ENCODE measurements at regions not wholly inside any gene's neighbourhood (a gene's known extent, or its start where the extent isn't known, plus 50 kb on each side); places are given as distances from the start of the nearest gene placed in this dataset.

DNA sequence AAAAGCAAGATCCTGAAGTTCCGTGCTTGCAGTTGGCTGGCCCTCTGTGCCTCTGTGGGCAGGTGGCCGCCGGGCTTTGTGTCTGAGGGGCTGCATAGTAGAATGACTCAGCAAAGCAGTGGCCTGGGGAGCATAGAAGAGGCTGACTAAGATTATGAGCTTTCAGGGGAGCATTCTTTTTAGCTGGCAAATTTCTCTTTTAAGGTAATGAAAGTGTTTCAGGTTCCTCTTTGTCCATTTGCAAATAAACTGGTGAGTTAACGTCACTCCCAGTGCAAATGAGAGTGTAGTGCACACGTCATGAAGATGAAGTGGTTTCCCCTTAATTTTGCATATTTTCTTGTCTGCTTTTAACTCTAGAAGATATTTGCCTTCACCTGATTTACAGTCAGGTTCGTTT, 98.6 kb downstream of the BCL2L11 start:
- TF ChIP-seq TEAD4 (IDR thresholded peaks at IDR 0.05), result no peak
- no peak for TF ChIP-seq EGR1 (IDR thresholded peaks at IDR 0.05)
- no peak for TF ChIP-seq EP300 (IDR thresholded peaks at IDR 0.05; ENCODE audit: borderline replicate concordance)
- no peak for TF ChIP-seq YY1 (IDR thresholded peaks at IDR 0.05; ENCODE audit: low read depth)
- no peak for TF ChIP-seq NFIC (IDR thresholded peaks at IDR 0.05)
- TF ChIP-seq RAD21 (IDR thresholded peaks at IDR 0.05; ENCODE audit: low read depth), result no peak
- TF ChIP-seq, protein P1, sequence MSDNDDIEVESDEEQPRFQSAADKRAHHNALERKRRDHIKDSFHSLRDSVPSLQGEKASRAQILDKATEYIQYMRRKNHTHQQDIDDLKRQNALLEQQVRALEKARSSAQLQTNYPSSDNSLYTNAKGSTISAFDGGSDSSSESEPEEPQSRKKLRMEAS (IDR thresholded peaks at IDR 0.05), result no peak
- no peak for TF ChIP-seq TAF1 (IDR thresholded peaks at IDR 0.05; ENCODE audit: low read depth)
- TF ChIP-seq, protein P2, sequence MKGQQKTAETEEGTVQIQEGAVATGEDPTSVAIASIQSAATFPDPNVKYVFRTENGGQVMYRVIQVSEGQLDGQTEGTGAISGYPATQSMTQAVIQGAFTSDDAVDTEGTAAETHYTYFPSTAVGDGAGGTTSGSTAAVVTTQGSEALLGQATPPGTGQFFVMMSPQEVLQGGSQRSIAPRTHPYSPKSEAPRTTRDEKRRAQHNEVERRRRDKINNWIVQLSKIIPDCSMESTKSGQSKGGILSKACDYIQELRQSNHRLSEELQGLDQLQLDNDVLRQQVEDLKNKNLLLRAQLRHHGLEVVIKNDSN (IDR thresholded peaks at IDR 0.05), result no peak
- TF ChIP-seq ZBTB7A (IDR thresholded peaks at IDR 0.05; ENCODE audit: low read depth), result no peak
- no peak for TF ChIP-seq TCF12 (IDR thresholded peaks at IDR 0.05; ENCODE audit: low read depth)
- TF ChIP-seq FOXM1 (IDR thresholded peaks at IDR 0.05; ENCODE audit: borderline replicate concordance, low read depth), result no peak
- no peak for TF ChIP-seq CEBPB (IDR thresholded peaks at IDR 0.05)
- TF ChIP-seq, protein P3, sequence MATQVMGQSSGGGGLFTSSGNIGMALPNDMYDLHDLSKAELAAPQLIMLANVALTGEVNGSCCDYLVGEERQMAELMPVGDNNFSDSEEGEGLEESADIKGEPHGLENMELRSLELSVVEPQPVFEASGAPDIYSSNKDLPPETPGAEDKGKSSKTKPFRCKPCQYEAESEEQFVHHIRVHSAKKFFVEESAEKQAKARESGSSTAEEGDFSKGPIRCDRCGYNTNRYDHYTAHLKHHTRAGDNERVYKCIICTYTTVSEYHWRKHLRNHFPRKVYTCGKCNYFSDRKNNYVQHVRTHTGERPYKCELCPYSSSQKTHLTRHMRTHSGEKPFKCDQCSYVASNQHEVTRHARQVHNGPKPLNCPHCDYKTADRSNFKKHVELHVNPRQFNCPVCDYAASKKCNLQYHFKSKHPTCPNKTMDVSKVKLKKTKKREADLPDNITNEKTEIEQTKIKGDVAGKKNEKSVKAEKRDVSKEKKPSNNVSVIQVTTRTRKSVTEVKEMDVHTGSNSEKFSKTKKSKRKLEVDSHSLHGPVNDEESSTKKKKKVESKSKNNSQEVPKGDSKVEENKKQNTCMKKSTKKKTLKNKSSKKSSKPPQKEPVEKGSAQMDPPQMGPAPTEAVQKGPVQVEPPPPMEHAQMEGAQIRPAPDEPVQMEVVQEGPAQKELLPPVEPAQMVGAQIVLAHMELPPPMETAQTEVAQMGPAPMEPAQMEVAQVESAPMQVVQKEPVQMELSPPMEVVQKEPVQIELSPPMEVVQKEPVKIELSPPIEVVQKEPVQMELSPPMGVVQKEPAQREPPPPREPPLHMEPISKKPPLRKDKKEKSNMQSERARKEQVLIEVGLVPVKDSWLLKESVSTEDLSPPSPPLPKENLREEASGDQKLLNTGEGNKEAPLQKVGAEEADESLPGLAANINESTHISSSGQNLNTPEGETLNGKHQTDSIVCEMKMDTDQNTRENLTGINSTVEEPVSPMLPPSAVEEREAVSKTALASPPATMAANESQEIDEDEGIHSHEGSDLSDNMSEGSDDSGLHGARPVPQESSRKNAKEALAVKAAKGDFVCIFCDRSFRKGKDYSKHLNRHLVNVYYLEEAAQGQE (IDR thresholded peaks at IDR 0.05; ENCODE audit: low read depth), result no peak
- no peak for TF ChIP-seq CREB1 (IDR thresholded peaks at IDR 0.05; ENCODE audit: low read depth)

DNA sequence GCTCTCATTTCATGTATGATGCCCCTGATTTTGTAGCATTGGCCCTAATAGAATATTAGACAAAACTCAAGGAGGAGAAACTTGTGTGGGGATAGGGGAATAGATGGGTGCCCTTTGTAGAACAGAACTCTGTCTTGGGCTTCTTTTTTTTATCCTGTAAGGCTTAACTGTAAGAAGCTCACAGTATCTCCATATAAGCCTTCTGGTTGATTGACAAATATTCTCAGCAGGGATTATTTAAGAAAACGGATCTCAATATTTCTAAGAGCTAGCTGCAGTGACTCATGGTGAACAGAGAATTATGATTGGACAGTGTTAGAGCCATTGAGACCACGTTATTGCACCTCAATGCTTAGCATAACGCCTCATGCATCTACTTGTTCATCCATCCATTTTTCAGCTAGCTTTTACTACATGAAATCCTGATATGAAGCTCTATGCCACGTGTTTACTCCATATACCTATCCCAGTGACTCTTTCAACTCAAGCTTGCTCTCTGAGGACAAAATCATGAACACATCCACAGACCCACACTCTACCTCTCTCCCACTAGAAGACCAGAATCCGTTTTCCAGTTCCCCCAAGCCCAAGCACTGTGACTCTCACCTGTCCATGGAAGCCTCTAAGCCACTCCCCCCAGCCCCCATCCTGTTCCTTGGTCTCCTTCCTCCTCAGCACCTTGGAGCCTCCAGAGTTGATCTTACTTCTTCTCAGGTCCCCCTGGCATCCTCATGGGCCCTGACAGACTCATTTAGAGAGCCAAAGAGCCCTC, 99.2 kb downstream of the BCL2L11 start:
- no peak for TF ChIP-seq RAD21 (IDR thresholded peaks at IDR 0.05; ENCODE audit: low read depth)
- TF ChIP-seq ZBTB7A (IDR thresholded peaks at IDR 0.05; ENCODE audit: low read depth), result no peak
- TF ChIP-seq CEBPB (IDR thresholded peaks at IDR 0.05), result no peak
- TF ChIP-seq YY1 (IDR thresholded peaks at IDR 0.05; ENCODE audit: low read depth), result no peak
- TF ChIP-seq NFIC (IDR thresholded peaks at IDR 0.05), result no peak
- no peak for TF ChIP-seq TCF12 (IDR thresholded peaks at IDR 0.05; ENCODE audit: low read depth)
- no peak for TF ChIP-seq TEAD4 (IDR thresholded peaks at IDR 0.05)
- TF ChIP-seq CREB1 (IDR thresholded peaks at IDR 0.05; ENCODE audit: low read depth), result no peak
- TF ChIP-seq, protein P2 (IDR thresholded peaks at IDR 0.05), result no peak
- TF ChIP-seq, protein P3 (IDR thresholded peaks at IDR 0.05; ENCODE audit: low read depth), result no peak
- TF ChIP-seq EGR1 (IDR thresholded peaks at IDR 0.05), result no peak
- TF ChIP-seq TAF1 (IDR thresholded peaks at IDR 0.05; ENCODE audit: low read depth), result no peak
- TF ChIP-seq FOXM1 (IDR thresholded peaks at IDR 0.05; ENCODE audit: borderline replicate concordance, low read depth), result no peak
- no peak for TF ChIP-seq EP300 (IDR thresholded peaks at IDR 0.05; ENCODE audit: borderline replicate concordance)
- TF ChIP-seq, protein P1 (IDR thresholded peaks at IDR 0.05), result no peak

DNA sequence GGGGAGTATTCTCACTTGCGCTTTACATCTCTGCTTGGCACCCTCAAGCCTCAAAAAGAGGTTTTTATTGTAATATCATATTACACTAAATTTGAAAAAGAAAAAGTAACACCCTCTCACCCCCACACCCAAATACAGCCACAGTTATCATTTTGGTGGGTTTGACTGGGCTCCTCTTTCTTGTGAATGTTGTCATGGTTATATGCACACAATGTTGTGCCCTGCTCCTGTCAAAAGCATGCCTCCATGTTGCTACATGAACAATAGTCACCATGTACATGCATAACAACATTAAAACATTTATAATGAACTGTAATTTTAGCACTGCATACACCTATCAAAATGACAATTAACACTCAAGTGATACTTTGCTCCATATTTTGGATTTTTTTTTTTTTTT, 100.2 kb downstream of the BCL2L11 start:
- TF ChIP-seq CEBPB (IDR thresholded peaks at IDR 0.05) (no peak), EGR1 (IDR thresholded peaks at IDR 0.05) (no peak), TCF12 (IDR thresholded peaks at IDR 0.05; ENCODE audit: low read depth) (no peak), RAD21 (IDR thresholded peaks at IDR 0.05; ENCODE audit: low read depth) (no peak), TAF1 (IDR thresholded peaks at IDR 0.05; ENCODE audit: low read depth) (no peak), EP300 (IDR thresholded peaks at IDR 0.05; ENCODE audit: borderline replicate concordance) (no peak), YY1 (IDR thresholded peaks at IDR 0.05; ENCODE audit: low read depth) (no peak), FOXM1 (IDR thresholded peaks at IDR 0.05; ENCODE audit: borderline replicate concordance, low read depth) (no peak), CREB1 (IDR thresholded peaks at IDR 0.05; ENCODE audit: low read depth) (no peak), TEAD4 (IDR thresholded peaks at IDR 0.05) (no peak), ZBTB7A (IDR thresholded peaks at IDR 0.05; ENCODE audit: low read depth) (no peak), NFIC (IDR thresholded peaks at IDR 0.05) (no peak)
- TF ChIP-seq, protein P1 (IDR thresholded peaks at IDR 0.05), result no peak
- TF ChIP-seq, protein P3 (IDR thresholded peaks at IDR 0.05; ENCODE audit: low read depth), result no peak
- TF ChIP-seq, protein P2 (IDR thresholded peaks at IDR 0.05), result no peak

All from Ishikawa (cell line).